Cardiac muscle cell (in vitro differentiated cells and primary cell): ENCODE measurements at regions not wholly inside any gene's neighbourhood (a gene's known extent, or its start where the extent isn't known, plus 50 kb on each side); places are given as distances from the start of the nearest gene placed in this dataset.

Experiments used
- DNase-seq, 2 donors: peaks; one replicate each; pipeline versions ENCODE4 v3.0.0 to v3.0.0-alpha.2; 2010 to 2017; ENCODE audit warnings: low read depth in 1 of 2, low spot score in 1 of 2
- H3K27ac ChIP-seq: fragments of 200-600 bp; sonication (generic); 2 replicates; pipeline ENCODE4 v1.5.1; 2016
- H3K27me3 ChIP-seq: fragments of 200-600 bp; sonication (generic); 2 replicates; pipeline ENCODE4 v1.6.0; 2016; ENCODE audit warnings: control low read depth
- H3K36me3 ChIP-seq: fragments of 200-600 bp; sonication (generic); 2 replicates; pipeline ENCODE4 v1.5.1; 2016; ENCODE audit warnings: control low read depth
- H3K4me1 ChIP-seq: fragments of 200-600 bp; sonication (generic); 2 replicates; pipeline ENCODE4 v1.8.1; 2017; ENCODE audit warnings: low read depth, mild to moderate bottlenecking, mixed run types
- H3K4me3 ChIP-seq: fragments of 200-600 bp; sonication (generic); 2 replicates; pipeline ENCODE4 v1.5.1; 2016; ENCODE audit warnings: mild to moderate bottlenecking
- H3K9me3 ChIP-seq: fragments of 200-600 bp; sonication (generic); 2 replicates; pipeline ENCODE4 v1.5.1; 2017; ENCODE audit warnings: low read depth, mild to moderate bottlenecking, control low read depth
- CTCF ChIP-seq: IDR thresholded peaks from 2 replicates; pipeline ENCODE4 v1.5.1; 2012; ENCODE audit warnings: low read depth, mild to moderate bottlenecking, low read length

GRCh38 chrX:130523460-130524394, 121.9 kb downstream of the RBMX2 start:
- Histone ChIP-seq H3K4me3 (peak overlapping the region; percentile 38), H3K27me3 (no peaks in the 10 kb centered on the region), H3K9me3 (no peaks in the 10 kb centered on the region), H3K27ac (no peak overlapping the region), H3K36me3 (no peaks in the 10 kb centered on the region), H3K4me1 (no peaks in the 10 kb centered on the region)
- DNase-seq, result peak; percentile 12 to 66
- TF ChIP-seq CTCF, result no peak

- H3K4me3 ChIP-seq, result peak overlapping the region; percentile 38
- DNase-seq, result no peak
- no peaks in the 10 kb centered on the region for H3K4me1 ChIP-seq
- H3K9me3 ChIP-seq, result no peaks in the 10 kb centered on the region
- H3K27ac ChIP-seq, result no peak overlapping the region
- no peaks in the 10 kb centered on the region for H3K36me3 ChIP-seq
- no peak for TF ChIP-seq CTCF
- H3K27me3 ChIP-seq, result no peaks in the 10 kb centered on the region
Observed at GRCh38 chrX:130524476-130525194, 122.8 kb downstream of the RBMX2 start.

- H3K9me3 ChIP-seq, result no peaks in the 10 kb centered on the region
- DNase-seq, result no peak
- no peaks in the 10 kb centered on the region for H3K36me3 ChIP-seq
- H3K27me3 ChIP-seq, result no peaks in the 10 kb centered on the region
- no peaks in the 10 kb centered on the region for H3K4me1 ChIP-seq
- H3K27ac ChIP-seq, result no peak overlapping the region
- TF ChIP-seq CTCF, result no peak
- H3K4me3 ChIP-seq, result no peak overlapping the region
Observed at GRCh38 chrX:130529531-130529930, 127.7 kb downstream of the RBMX2 start.

- H3K36me3 ChIP-seq, result no peaks in the 10 kb centered on the region
- no peak for TF ChIP-seq CTCF
- no peaks in the 10 kb centered on the region for H3K9me3 ChIP-seq
- H3K27me3 ChIP-seq, result no peaks in the 10 kb centered on the region
- no peak overlapping the region for H3K27ac ChIP-seq
- peaks cover 14% of the 10 kb centered on the region for H3K4me1 ChIP-seq
- no peak for DNase-seq
- H3K4me3 ChIP-seq, result no peak overlapping the region
Observed at GRCh38 chrX:130531066-130531465, 129.3 kb downstream of the RBMX2 start.

- peak; percentile 66 for TF ChIP-seq CTCF
- H3K27me3 ChIP-seq, result no peaks in the 10 kb centered on the region
- H3K4me1 ChIP-seq, result peaks cover 18% of the 10 kb centered on the region
- no peak overlapping the region for H3K27ac ChIP-seq
- no peaks in the 10 kb centered on the region for H3K9me3 ChIP-seq
- peak; percentile 68 to 75 for DNase-seq
- no peaks in the 10 kb centered on the region for H3K36me3 ChIP-seq
- H3K4me3 ChIP-seq, result no peak overlapping the region
Observed at GRCh38 chrX:130539721-130540321, 138.0 kb downstream of the RBMX2 start.
